RCC 7860 (cell line): ENCODE measurements at regions not wholly inside any gene's neighbourhood (a gene's known extent, or its start where the extent isn't known, plus 50 kb on each side); places are given as distances from the start of the nearest gene placed in this dataset.

Experiments used
- DNase-seq: peaks from one replicate; pipeline ENCODE4 v3.0.0-alpha.2; 2015; ENCODE audit warnings: low spot score
- FAIRE-seq: peaks from 2 replicates; lab custom pipeline; 2012; peaks lifted over from hg19 to GRCh38; lab: Jason Lieb, UNC

GRCh38 chr21:14870853-14871149 lies 194.0 kb downstream of the NRIP1 start:
- FAIRE-seq, result no peak

GRCh38 chr21:14869984-14870852 lies 194.6 kb downstream of the NRIP1 start:
- DNase-seq, result no peak
- FAIRE-seq, result no peak

More at GRCh38 chr21:14870853-14871149, 194.0 kb downstream of the NRIP1 start:
- no peak for DNase-seq

DNA sequence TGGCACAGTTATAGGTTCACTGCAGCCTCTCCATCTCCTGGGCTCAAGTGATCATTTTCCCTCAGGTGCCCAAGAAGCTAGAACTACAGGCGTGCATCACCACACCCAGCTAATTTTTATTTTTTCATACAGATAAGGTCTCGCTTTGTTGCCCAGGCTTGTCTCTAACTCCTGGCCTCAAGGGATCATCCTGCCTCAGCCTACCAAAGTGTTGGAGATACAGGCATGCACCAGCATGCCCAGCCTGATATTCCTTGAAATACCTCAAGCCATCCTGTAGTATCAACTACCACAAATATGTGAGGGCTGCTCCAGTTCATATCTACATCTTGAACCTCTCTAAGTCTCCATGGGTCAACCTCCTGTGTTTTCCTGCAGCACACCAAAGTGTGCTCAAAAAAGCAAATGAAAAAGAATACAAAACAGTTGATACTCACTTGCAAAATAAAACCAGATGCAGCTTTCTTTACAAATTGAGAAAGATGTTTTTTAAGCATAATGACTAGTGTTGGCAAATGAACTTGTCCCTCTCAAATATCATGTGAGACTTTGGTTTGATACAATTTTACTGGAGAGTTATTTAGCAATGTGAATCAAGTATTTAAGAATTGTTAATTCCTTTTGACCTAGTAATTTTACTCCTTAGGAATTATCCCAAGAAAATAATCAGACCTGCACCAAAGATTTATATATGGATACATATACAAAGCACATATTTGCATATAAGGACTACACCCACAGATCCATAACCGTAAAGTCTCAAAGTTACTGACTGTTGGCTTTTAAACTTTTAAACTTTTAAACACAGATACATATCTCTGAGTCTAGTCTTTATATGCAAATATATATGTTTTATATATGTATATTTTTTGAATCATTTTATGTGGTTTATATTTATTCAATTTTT lies 197.7 kb downstream of the NRIP1 start:
- DNase-seq (no peak), FAIRE-seq (peak; percentile 12)

GRCh38 chr21:14864211-14865021 lies 200.4 kb downstream of the NRIP1 start:
- FAIRE-seq, result peak; percentile 61

DNA sequence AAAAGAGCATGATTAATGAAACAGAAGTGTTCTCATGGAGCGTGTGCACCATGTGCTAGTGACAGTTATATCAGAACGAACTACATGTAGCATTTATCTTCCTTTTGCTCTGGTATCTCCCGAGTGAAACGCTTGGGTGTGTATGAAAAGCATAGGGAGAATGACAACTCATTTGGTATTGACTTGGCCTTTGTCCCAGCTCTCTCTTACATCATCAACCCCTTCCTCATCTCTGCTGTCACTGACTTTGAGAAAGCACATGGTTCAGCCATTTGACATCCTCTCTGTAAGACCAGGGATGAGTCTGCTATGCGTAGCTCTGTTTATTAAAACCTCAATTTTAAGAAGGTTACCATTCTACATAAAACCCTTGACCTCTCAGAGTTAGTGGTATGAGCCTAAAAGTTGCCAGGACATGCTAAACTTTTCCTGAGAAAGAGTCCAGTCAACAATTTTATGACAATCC lies 201.0 kb downstream of the NRIP1 start:
- no peak for FAIRE-seq

More at GRCh38 chr21:14864211-14865021, 200.4 kb downstream of the NRIP1 start:
- DNase-seq, result peak; percentile 79

GRCh38 chr21:14862794-14863720 lies 201.7 kb downstream of the NRIP1 start:
- peak; percentile 36 for FAIRE-seq

More for the DNA sequence above, 201.0 kb downstream of the NRIP1 start:
- no peak for DNase-seq

DNA sequence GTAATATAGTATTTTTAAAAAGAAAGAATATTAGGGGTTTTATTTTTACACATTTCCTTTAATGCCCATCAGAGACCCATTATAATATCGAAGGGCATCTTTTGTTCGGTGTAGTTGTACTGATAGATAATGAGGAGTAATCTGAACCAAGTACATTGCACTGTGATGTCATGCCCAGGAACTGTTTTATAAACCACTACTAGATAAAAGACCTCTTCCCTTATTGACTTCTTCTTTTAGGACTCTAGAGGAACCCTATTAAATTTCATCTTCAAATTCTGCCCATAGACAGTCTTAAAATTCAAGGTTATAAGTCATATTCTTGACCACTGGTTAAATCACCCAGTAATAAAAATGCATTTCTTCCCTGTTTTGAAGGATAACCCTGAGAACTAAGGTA lies 206.5 kb downstream of the NRIP1 start:
- FAIRE-seq (no peak), DNase-seq (no peak)

More at GRCh38 chr21:14862794-14863720, 201.7 kb downstream of the NRIP1 start:
- no peak for DNase-seq

GRCh38 chr21:14857529-14857928 lies 207.3 kb downstream of the NRIP1 start:
- no peak for FAIRE-seq
- no peak for DNase-seq

GRCh38 chr21:14850394-14850793 lies 214.4 kb downstream of the NRIP1 start:
- no peak for DNase-seq
- no peak for FAIRE-seq

GRCh38 chr21:14846621-14847020 lies 218.2 kb downstream of the NRIP1 start:
- DNase-seq (no peak), FAIRE-seq (no peak)

DNA sequence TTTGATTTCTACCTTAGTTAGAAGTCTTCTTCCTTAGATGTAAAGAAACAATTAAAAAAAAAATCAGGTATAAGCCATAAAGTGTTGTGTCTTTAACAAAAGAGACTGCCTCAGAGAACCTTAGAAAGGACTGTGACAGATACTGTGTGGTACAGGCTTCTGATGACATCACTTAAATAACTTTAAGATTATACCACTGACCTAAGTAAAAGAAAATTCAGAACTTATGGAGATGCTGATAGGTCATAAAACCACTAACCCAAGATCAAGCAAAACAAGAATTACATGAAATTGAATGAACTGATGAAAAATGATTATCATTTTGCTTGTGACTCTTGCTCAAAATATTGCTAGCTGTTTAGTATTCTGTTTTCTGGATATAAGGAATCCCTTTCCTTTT lies 220.8 kb downstream of the NRIP1 start:
- FAIRE-seq, result no peak

GRCh38 chr21:14842601-14843000 lies 222.2 kb downstream of the NRIP1 start:
- FAIRE-seq, result no peak
- no peak for DNase-seq

More for the DNA sequence above, 220.8 kb downstream of the NRIP1 start:
- no peak for DNase-seq

GRCh38 chr21:14841511-14842472 lies 223.0 kb downstream of the NRIP1 start:
- DNase-seq, result no peak
- FAIRE-seq, result no peak

DNA sequence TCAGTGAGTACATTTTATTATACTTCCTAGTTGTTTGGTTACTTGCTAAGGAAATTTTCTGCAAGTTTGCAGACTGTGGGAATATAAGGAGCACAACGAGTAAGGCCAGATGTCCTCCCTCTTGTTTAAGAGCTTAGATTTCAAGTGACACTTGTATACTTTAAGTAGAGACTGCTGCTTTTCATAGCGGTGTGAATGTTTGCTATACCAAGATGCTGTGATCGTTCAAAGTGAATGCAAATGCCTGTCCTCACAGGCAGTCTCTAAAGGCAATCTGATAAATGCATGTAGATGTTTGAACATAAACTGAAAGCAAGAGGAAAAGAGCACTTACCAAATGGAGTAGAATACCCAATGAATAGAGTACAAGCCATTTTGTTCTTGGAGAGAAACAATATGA lies 226.4 kb downstream of the NRIP1 start:
- DNase-seq (no peak), FAIRE-seq (no peak)

GRCh38 chr21:14836950-14837349 lies 227.8 kb downstream of the NRIP1 start:
- no peak for FAIRE-seq

DNA sequence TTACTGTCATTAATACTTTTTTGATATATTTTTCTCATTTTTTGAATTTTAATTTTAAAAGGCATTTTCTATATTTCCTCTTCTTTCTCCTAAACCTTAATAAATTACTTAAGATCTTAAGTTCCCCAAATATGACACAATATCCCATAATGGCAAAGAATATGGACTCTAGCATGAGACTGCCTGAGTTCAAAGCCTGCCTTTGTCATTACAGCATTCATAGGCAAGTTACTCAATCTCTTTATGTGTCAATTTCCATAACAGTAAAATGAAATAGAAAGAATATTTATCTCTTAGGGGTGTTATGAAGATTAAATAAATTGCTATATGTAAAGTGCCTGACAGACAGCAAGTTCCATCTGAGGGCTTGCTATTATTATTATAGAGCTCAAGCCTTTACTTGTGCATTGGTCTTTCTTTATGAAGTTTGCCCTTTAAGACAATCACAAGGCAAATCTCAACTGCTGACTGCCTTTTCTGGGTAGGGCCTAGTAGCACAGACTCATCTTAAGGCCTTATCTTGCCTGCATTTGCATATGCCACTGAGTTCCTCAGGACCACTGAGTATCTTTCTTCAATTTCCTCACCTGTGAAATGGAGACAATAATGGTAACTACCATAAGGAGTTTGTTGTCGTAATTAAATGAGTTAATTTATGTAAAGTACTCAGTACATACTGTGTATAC lies 231.0 kb downstream of the NRIP1 start:
- no peak for FAIRE-seq
- no peak for DNase-seq

More at GRCh38 chr21:14836950-14837349, 227.8 kb downstream of the NRIP1 start:
- no peak for DNase-seq

GRCh38 chr21:14833241-14833640 lies 231.6 kb downstream of the NRIP1 start:
- DNase-seq, result no peak
- FAIRE-seq, result no peak

DNA sequence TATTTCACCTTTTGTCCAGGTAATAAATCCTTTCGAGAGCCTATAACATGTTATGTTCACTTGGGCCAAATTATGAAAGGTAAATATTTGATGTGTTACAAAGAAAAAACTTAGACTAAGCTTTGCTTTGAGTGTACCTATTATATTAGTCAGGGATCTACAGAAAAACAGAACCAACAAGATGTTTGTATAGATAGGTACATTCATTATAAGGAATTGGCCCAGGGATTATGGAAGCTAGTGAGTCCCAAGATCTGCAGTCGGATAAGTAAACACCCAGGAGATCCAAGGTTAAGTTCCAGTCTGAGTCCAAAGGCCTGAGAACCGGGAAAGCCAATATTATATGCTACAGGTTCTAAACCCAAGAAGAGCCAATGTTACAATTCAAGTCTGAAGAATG lies 234.5 kb downstream of the NRIP1 start:
- no peak for FAIRE-seq

More for the DNA sequence above, 234.5 kb downstream of the NRIP1 start:
- no peak for DNase-seq
